ENCODE measurements at regions not wholly inside any gene's neighbourhood (a gene's known extent, or its start where the extent isn't known, plus 50 kb on each side); places are given as distances from the start of the nearest gene placed in this dataset.

GRCh38 chr2:172205292-172205691, 102.6 kb upstream of the DLX2 start:
- Histone ChIP-seq H2AFZ (ENCODE audit: low read depth) (no peak overlapping the region), H3K9ac (no peak overlapping the region), H3K36me3 (replicated peaks in 1 of 2; ENCODE audit: control insufficient read depth in 1 of 2, insufficient read depth in 2 of 2, low read length in 1 of 2) (no peaks in the 10 kb centered on the region), H3K4me3 (ENCODE audit: low read depth in 2 of 2, low read length in 1 of 2) (no peak overlapping the region), H3K27me3 (ENCODE audit: insufficient read depth) (no peaks in the 10 kb centered on the region), H3K4me1 (ENCODE audit: control insufficient read depth in 1 of 2, insufficient read depth in 2 of 2, low read depth in 1 of 2, low read length in 1 of 2) (no peaks in the 10 kb centered on the region), H4K20me1 (ENCODE audit: insufficient read depth) (no peaks in the 10 kb centered on the region), H3K4me2 (no peak overlapping the region), H3K79me2 (ENCODE audit: insufficient read depth) (no peaks in the 10 kb centered on the region), H3K27ac (ENCODE audit: low read depth in 2 of 2, low read length in 1 of 2) (no peak overlapping the region), H3K9me2 (no peaks in the 10 kb centered on the region), H3K9me3 (peaks cover 5% of the 10 kb centered on the region; the same call in 1 of the 2 replicates), H3F3A (replicated peaks; ENCODE audit: insufficient read depth) (no peaks in the 10 kb centered on the region)
- DNase-seq = no peak
- 71% methylated on average over 4 of the region's 4 CpGs for WGBS (ENCODE audit: low lambda C conversion rate)
- POLR2A ChIA-PET = no interaction called here
- no peak for TF ChIP-seq IRF3 (IDR thresholded peaks at IDR 0.05; ENCODE audit: low read depth, low read length)
- no peak for TF ChIP-seq TCF12 (IDR thresholded peaks at IDR 0.05)
- TF ChIP-seq REST (IDR thresholded peaks at IDR 0.05; ENCODE audit: low read depth, low read length) = no peak
- TF ChIP-seq RXRA (IDR thresholded peaks at IDR 0.05; ENCODE audit: borderline replicate concordance, low read depth) = no peak
- TF ChIP-seq EZH2phosphoT487 (IDR thresholded peaks at IDR 0.05; ENCODE audit: borderline replicate concordance, low read depth) = no peak
- TF ChIP-seq NFIC (IDR thresholded peaks at IDR 0.05; ENCODE audit: borderline replicate concordance) = no peak
- TF ChIP-seq FOXJ3 (CRISPR knock-in tag; IDR thresholded peaks at IDR 0.05) = no peak
- TF ChIP-seq MXI1 (IDR thresholded peaks at IDR 0.05; ENCODE audit: low read depth, low read length) = no peak
- TF ChIP-seq PBX3 (IDR thresholded peaks at IDR 0.05) = no peak
- no peak for TF ChIP-seq MAX (IDR thresholded peaks at IDR 0.05; ENCODE audit: low read depth)
- TF ChIP-seq GATA2 (CRISPR knock-in tag; IDR thresholded peaks at IDR 0.05) = no peak
- no peak for TF ChIP-seq EP300 (IDR thresholded peaks at IDR 0.05; ENCODE audit: borderline replicate concordance in 1 of 2, low read depth in 1 of 2, low read length in 1 of 2)
- TF ChIP-seq RFX5 (IDR thresholded peaks at IDR 0.05; ENCODE audit: low read length) = no peak
- TF ChIP-seq GABPA (IDR thresholded peaks at IDR 0.05; ENCODE audit: low read depth) = no peak
- no peak for TF ChIP-seq SMC3 (IDR thresholded peaks at IDR 0.05; ENCODE audit: low read depth, low read length)
- TF ChIP-seq TEAD4 (IDR thresholded peaks at IDR 0.05; ENCODE audit: borderline replicate concordance, insufficient read depth) = no peak
- no peak for TF ChIP-seq TAF1 (IDR thresholded peaks at IDR 0.05; ENCODE audit: borderline replicate concordance, low read depth, low read length)
- TF ChIP-seq POLR2AphosphoS5 (IDR thresholded peaks at IDR 0.05; ENCODE audit: low read depth, low read length) = no peak
- no peak for TF ChIP-seq NRF1 (IDR thresholded peaks at IDR 0.05; ENCODE audit: low read depth, low read length)
- CTCF ChIA-PET = interaction anchor here (2.1 kb wide), 1 partner anchor 33 kb away, joined by 8 read pairs; no protein-coding TSS in a partner anchor
